ENCODE measurements at regions not wholly inside any gene's neighbourhood (a gene's known extent, or its start where the extent isn't known, plus 50 kb on each side); places are given as distances from the start of the nearest gene placed in this dataset.

DNA sequence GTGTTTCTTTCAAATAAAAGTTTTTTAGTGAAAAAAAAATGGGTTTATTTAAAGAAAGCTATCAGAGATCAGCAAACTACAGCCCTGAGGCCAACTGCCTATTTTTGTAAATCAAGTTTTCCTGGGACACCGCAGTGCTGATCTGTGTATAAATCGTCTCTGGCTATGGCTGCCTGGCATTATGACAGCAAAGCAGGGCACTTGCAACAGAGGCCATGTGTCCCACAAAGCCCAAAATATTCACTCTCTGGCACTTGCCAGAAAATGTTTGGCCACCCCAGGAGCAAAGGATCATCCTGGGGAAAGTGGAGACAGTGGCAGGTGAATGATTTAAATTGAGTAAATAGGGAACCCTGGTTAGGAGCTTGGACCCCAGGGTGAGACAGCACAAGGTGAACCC lies 291.6 kb downstream of the PREX1 start:
- TF ChIP-seq, protein P1, sequence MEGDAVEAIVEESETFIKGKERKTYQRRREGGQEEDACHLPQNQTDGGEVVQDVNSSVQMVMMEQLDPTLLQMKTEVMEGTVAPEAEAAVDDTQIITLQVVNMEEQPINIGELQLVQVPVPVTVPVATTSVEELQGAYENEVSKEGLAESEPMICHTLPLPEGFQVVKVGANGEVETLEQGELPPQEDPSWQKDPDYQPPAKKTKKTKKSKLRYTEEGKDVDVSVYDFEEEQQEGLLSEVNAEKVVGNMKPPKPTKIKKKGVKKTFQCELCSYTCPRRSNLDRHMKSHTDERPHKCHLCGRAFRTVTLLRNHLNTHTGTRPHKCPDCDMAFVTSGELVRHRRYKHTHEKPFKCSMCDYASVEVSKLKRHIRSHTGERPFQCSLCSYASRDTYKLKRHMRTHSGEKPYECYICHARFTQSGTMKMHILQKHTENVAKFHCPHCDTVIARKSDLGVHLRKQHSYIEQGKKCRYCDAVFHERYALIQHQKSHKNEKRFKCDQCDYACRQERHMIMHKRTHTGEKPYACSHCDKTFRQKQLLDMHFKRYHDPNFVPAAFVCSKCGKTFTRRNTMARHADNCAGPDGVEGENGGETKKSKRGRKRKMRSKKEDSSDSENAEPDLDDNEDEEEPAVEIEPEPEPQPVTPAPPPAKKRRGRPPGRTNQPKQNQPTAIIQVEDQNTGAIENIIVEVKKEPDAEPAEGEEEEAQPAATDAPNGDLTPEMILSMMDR (conservative IDR thresholded peaks at IDR 0.05): no peak
- no peak for TF ChIP-seq EZH2 (IDR thresholded peaks at IDR 0.05; ENCODE audit: low read depth)
